H1 (cell line): ENCODE measurements at regions not wholly inside any gene's neighbourhood (a gene's known extent, or its start where the extent isn't known, plus 50 kb on each side); places are given as distances from the start of the nearest gene placed in this dataset.

Experiments used
- CTCF ChIA-PET: fragments of 300-600 bp; sonication (Branson Sonifier 250); formaldehyde crosslinking; loops from one replicate; lab custom pipeline; 2021; ENCODE audit not compliant: partially characterized antibody; lab: Charles Lee
- POLR2A ChIA-PET: fragments of 300-600 bp; sonication (Branson Sonifier 250); formaldehyde crosslinking; loops from one replicate; lab custom pipeline; 2021; ENCODE audit warnings: inconsistent platforms; ENCODE audit not compliant: partially characterized antibody; lab: Charles Lee
- DNase-seq, 2 experiments: peaks; one replicate each; pipeline versions ENCODE4 v3.0.0 to v3.0.0-alpha.2; 2010 to 2022; ENCODE audit warnings: low spot score in 2 of 2, low read depth in 1 of 2, mixed read lengths in 1 of 2
- FAIRE-seq: peaks from 2 replicates; lab custom pipeline; 2011; peaks lifted over from hg19 to GRCh38; lab: Jason Lieb, UNC
- H2AFZ ChIP-seq: 2 replicates; pipeline ENCODE4 v1.8.1; 2012; ENCODE audit warnings: low read length, inconsistent platforms
- H2AK5ac ChIP-seq: 2 replicates; pipeline ENCODE4 v1.6.1; 2013; ENCODE audit warnings: low read depth, low read length
- H2BK120ac ChIP-seq: replicated peaks from 2 replicates; pipeline ENCODE3; 2013; ENCODE audit warnings: low read depth, low read length, inconsistent platforms
- H2BK12ac ChIP-seq: 2 replicates; pipeline ENCODE4 v1.6.1; 2013; ENCODE audit warnings: low read depth, low read length
- H2BK15ac ChIP-seq: 2 replicates; pipeline ENCODE4 v1.6.1; 2013; ENCODE audit warnings: low read length
- H2BK20ac ChIP-seq: 2 replicates; pipeline ENCODE4 v1.6.1; 2013; ENCODE audit warnings: low read length
- H2BK5ac ChIP-seq: 2 replicates; pipeline ENCODE4 v1.6.1; 2013; ENCODE audit warnings: low read depth, low read length
- H3K14ac ChIP-seq: 2 replicates; pipeline ENCODE4 v1.6.1; 2013; ENCODE audit warnings: inconsistent platforms; ENCODE audit not compliant: insufficient read length
- H3K18ac ChIP-seq: 2 replicates; pipeline ENCODE4 v1.6.1; 2013; ENCODE audit warnings: low read length; ENCODE audit errors: extremely low read depth
- H3K23ac ChIP-seq: 2 replicates; pipeline ENCODE4 v1.6.1; 2013; ENCODE audit warnings: inconsistent platforms; ENCODE audit not compliant: insufficient read length
- H3K23me2 ChIP-seq: 2 replicates; pipeline ENCODE4 v1.6.1; 2013; ENCODE audit warnings: low read depth, low read length
- H3K27ac ChIP-seq: 2 replicates; pipeline ENCODE4 v1.6.1; 2011; ENCODE audit warnings: low read depth, low read length, inconsistent platforms
- H3K27me3 ChIP-seq, 4 experiments: replicated peaks in 1 of 4; 1 replicate in 1 of 4; 2 replicates in 3 of 4; pipeline versions ENCODE4 v1.6.1 to v1.8.1; 2011 to 2013; ENCODE audit warnings: low read length in 3 of 4, mild to moderate bottlenecking in 3 of 4, inconsistent platforms in 2 of 4, mixed read lengths in 2 of 4, moderate library complexity in 1 of 4; ENCODE audit not compliant: control insufficient read depth in 3 of 4, insufficient read depth in 3 of 4; ENCODE audit errors: extremely low read depth in 1 of 4
- H3K36me3 ChIP-seq, 4 experiments: 2 replicates each; pipeline versions ENCODE4 v1.6.1 to v1.8.1; 2011 to 2013; ENCODE audit warnings: mild to moderate bottlenecking in 4 of 4, low read length in 3 of 4, moderate library complexity in 2 of 4, control low read depth in 1 of 4, inconsistent platforms in 1 of 4; ENCODE audit not compliant: insufficient read depth in 4 of 4, control insufficient read depth in 2 of 4
- H3K4ac ChIP-seq: replicated peaks from 2 replicates; pipeline ENCODE3; 2013; ENCODE audit warnings: low read length, low read depth, mixed read lengths, inconsistent platforms; ENCODE audit not compliant: insufficient read length
- H3K4me1 ChIP-seq, 4 experiments: replicated peaks in 1 of 4; 1 replicate in 1 of 4; 2 replicates in 3 of 4; pipeline versions ENCODE4 v1.6.1 to v1.8.1; 2011 to 2013; ENCODE audit warnings: low read length in 3 of 4, inconsistent platforms in 2 of 4, mixed read lengths in 1 of 4; ENCODE audit not compliant: insufficient read depth in 4 of 4, control insufficient read depth in 3 of 4
- H3K4me2 ChIP-seq, 2 experiments: 2 replicates each; pipeline versions ENCODE4 v1.6.1 to v1.8.1; 2011 to 2013; ENCODE audit warnings: low read depth in 2 of 2, low read length in 2 of 2, control low read depth in 1 of 2, inconsistent platforms in 1 of 2, mild to moderate bottlenecking in 1 of 2; ENCODE audit not compliant: insufficient read depth in 1 of 2
- H3K4me3 ChIP-seq, 4 experiments: fragments of 200-600, 300-600 bp in 1 of 4; sonication (generic), shearing (Covaris generic), sonication (Bioruptor Twin) in 1 of 4; 2 replicates each; pipeline versions ENCODE4 v1.5.1 to v1.8.1; 2011 to 2016; ENCODE audit warnings: low read length in 4 of 4, low read depth in 3 of 4, control low read depth in 2 of 4, inconsistent platforms in 2 of 4, mild to moderate bottlenecking in 2 of 4, mixed read lengths in 1 of 4, moderate library complexity in 1 of 4; ENCODE audit not compliant: insufficient read depth in 2 of 4; ENCODE audit errors: extremely low read depth in 1 of 4
- H3K56ac ChIP-seq: replicated peaks from 2 replicates; pipeline ENCODE3; 2013; ENCODE audit warnings: low read depth, mild to moderate bottlenecking, mixed read lengths, low read length, inconsistent platforms; ENCODE audit not compliant: insufficient read length
- H3K79me1 ChIP-seq: 2 replicates; pipeline ENCODE4 v1.6.1; 2013; ENCODE audit warnings: low read depth, low read length, control low read depth
- H3K79me2 ChIP-seq, 2 experiments: 2 replicates each; pipeline versions ENCODE4 v1.6.1 to v1.8.1; 2012 to 2013; ENCODE audit warnings: low read length in 2 of 2, mild to moderate bottlenecking in 2 of 2, inconsistent platforms in 1 of 2; ENCODE audit not compliant: insufficient read depth in 2 of 2, control insufficient read depth in 1 of 2
- H3K9ac ChIP-seq, 4 experiments: replicated peaks in 1 of 4; 1 replicate in 1 of 4; 2 replicates in 3 of 4; pipeline versions ENCODE4 v1.6.1 to v1.8.1; 2011 to 2013; ENCODE audit warnings: low read depth in 3 of 4, low read length in 3 of 4, control low read depth in 2 of 4, mild to moderate bottlenecking in 2 of 4, moderate library complexity in 2 of 4, inconsistent platforms in 1 of 4; ENCODE audit errors: extremely low read depth in 1 of 4
- H3K9me3 ChIP-seq, 2 experiments: 2 replicates each; pipeline versions ENCODE4 v1.6.1 to v1.8.1; 2012 to 2013; ENCODE audit warnings: mild to moderate bottlenecking in 2 of 2, moderate library complexity in 2 of 2, control low read depth in 1 of 2, inconsistent platforms in 1 of 2, low read depth in 1 of 2, low read length in 1 of 2, mixed read lengths in 1 of 2; ENCODE audit not compliant: insufficient read depth in 2 of 2
- H4K20me1 ChIP-seq, 2 experiments: replicated peaks in 1 of 2; 2 replicates each; pipeline versions ENCODE3 to v1.8.1; 2011 to 2013; ENCODE audit warnings: inconsistent platforms in 2 of 2, low read length in 2 of 2, mild to moderate bottlenecking in 1 of 2; ENCODE audit not compliant: insufficient read depth in 2 of 2, control insufficient read depth in 1 of 2
- H4K5ac ChIP-seq: 2 replicates; pipeline ENCODE4 v1.6.1; 2013; ENCODE audit warnings: low read length, low read depth, mixed read lengths, inconsistent platforms; ENCODE audit not compliant: insufficient read length
- H4K8ac ChIP-seq: 2 replicates; pipeline ENCODE4 v1.8.0; 2013; ENCODE audit warnings: mild to moderate bottlenecking, moderate library complexity, low read length, inconsistent platforms; ENCODE audit not compliant: insufficient read depth; ENCODE audit errors: extremely low read depth
- H4K91ac ChIP-seq: replicated peaks from 2 replicates; pipeline ENCODE3; 2013; ENCODE audit warnings: low read length, mixed read lengths, inconsistent platforms; ENCODE audit not compliant: insufficient read length
- CBX5 ChIP-seq: fragments of 300-800, 300-1000 bp; sonication (generic); IDR thresholded peaks from 2 replicates; pipeline ENCODE4 v1.7.1; 2016; ENCODE audit warnings: antibody characterized with exemption, low read length, low read depth
- EP300 ChIP-seq, 2 experiments: IDR thresholded peaks; 1 replicate in 1 of 2; 2 replicates in 1 of 2; pipeline ENCODE4 v1.6.1; 2011 to 2012; ENCODE audit warnings: low read depth in 2 of 2, low read length in 2 of 2, mild to moderate bottlenecking in 2 of 2, borderline replicate concordance in 1 of 2, inconsistent platforms in 1 of 2, moderate library complexity in 1 of 2
- FOSL1 ChIP-seq: IDR thresholded peaks from 2 replicates; pipeline ENCODE4 v1.6.1; 2011; ENCODE audit warnings: mild to moderate bottlenecking, low read depth, low read length, moderate library complexity; ENCODE audit not compliant: insufficient read depth
- RNF2 ChIP-seq: fragments of 200-900, 300-1000 bp; sonication (generic); IDR thresholded peaks from 2 replicates; pipeline ENCODE4 v1.7.1; 2016; ENCODE audit warnings: borderline replicate concordance, low read depth, mild to moderate bottlenecking, antibody characterized with exemption, low read length; ENCODE audit not compliant: poor library complexity, severe bottlenecking; ENCODE audit errors: missing control alignments
- SP1 ChIP-seq: IDR thresholded peaks from 2 replicates; pipeline ENCODE4 v1.6.1; 2011; ENCODE audit warnings: low read depth, low read length
- WGBS, 2 experiments: shearing (Covaris generic) in 1 of 2; methylation state at CpG; one replicate each; pipeline versions ENCODE4 v1.1.6 to v1.1.7; 2013 to 2015; ENCODE audit warnings: low lambda C conversion rate in 2 of 2, mixed read lengths in 2 of 2, inconsistent platforms in 1 of 2, low coverage in 1 of 2, missing lambda C conversion rate in 1 of 2; ENCODE audit not compliant: insufficient replicate concordance in 2 of 2, insufficient coverage in 1 of 2, insufficient read length in 1 of 2; ENCODE audit errors: extremely low coverage in 1 of 2, missing lambda C conversion rate in 1 of 2; 5-methylcytosine and 5-hydroxymethylcytosine counted together

GRCh38 chr10:6729861-6730344, 149.8 kb upstream of the PRKCQ start:
- Histone ChIP-seq H3K4me1 (no peaks in the 10 kb centered on the region), H2BK15ac (no peak overlapping the region), H3K56ac (no peak overlapping the region), H3K27me3 (no peaks in the 10 kb centered on the region; a peak in 1 of 7 replicates), H3K79me2 (no peaks in the 10 kb centered on the region), H3K9ac (no peak overlapping the region), H2AFZ (no peak overlapping the region), H3K36me3 (no peaks in the 10 kb centered on the region), H3K4ac (no peak overlapping the region), H3K9me3 (no peaks in the 10 kb centered on the region), H2AK5ac (no peak overlapping the region), H2BK5ac (no peak overlapping the region), H3K23me2 (no peaks in the 10 kb centered on the region), H3K4me2 (no peak overlapping the region), H3K23ac (no peak overlapping the region), H2BK120ac (no peak overlapping the region), H2BK20ac (no peak overlapping the region), H2BK12ac (no peak overlapping the region), H3K18ac (no peak overlapping the region), H4K20me1 (no peaks in the 10 kb centered on the region), H3K27ac (no peak overlapping the region), H4K8ac (no peak overlapping the region), H3K4me3 (no peak overlapping the region), H4K91ac (no peak overlapping the region), H3K14ac (no peak overlapping the region), H4K5ac (no peak overlapping the region), H3K79me1 (no peaks in the 10 kb centered on the region)
- CTCF ChIA-PET = interaction anchor here (0.8 to 1.5 kb wide), 4 partner anchors 8 to 63 kb away, joined by 3 to 4 read pairs (median 3); no protein-coding TSS in a partner anchor
- POLR2A ChIA-PET = no interaction called here
- 79% methylated on average over 7 of the region's 7 CpGs; no CpG with 5 or more reads in 1 of the 2 experiments for WGBS, 2 experiments
- no peak for TF ChIP-seq FOSL1
- TF ChIP-seq RNF2 = no peak
- TF ChIP-seq EP300 (IDR thresholded peaks at IDR 0.05; ENCODE audit: borderline replicate concordance in 1 of 2, low read depth in 2 of 2, low read length in 2 of 2) = no peak
- no peak for TF ChIP-seq CBX5
- TF ChIP-seq SP1 = no peak
- DNase-seq (no peak), FAIRE-seq (no peak)
